Memory B cell (primary cell): ENCODE measurements at regions not wholly inside any gene's neighbourhood (a gene's known extent, or its start where the extent isn't known, plus 50 kb on each side); places are given as distances from the start of the nearest gene placed in this dataset.
"Not testable (repeated sequence)": the region's sequence is repeated elsewhere in the genome, so short reads cannot be mapped to it uniquely, and the experiment has no call there.

ENCODE experiments used
- ATAC-seq: fragments of 150-1000 bp; cut with Tn5 transposase; 2 replicates; pipeline ENCODE4 v1.10.0; 2021; ENCODE audit warnings: low read depth, mild to moderate bottlenecking, moderate library complexity
- DNase-seq, 2 donors: peaks; one replicate each; pipeline ENCODE4 v3.0.0; 2022; ENCODE audit warnings: low spot score in 2 of 2
- H3K27ac Mint-ChIP-seq: one replicate; pipeline ENCODE4 v1.8.0; 2022; ENCODE audit warnings: mild to moderate bottlenecking, moderate library complexity, mixed read lengths
- H3K27me3 Mint-ChIP-seq: one replicate; pipeline ENCODE4 v1.8.0; 2022; ENCODE audit warnings: mixed read lengths
- H3K36me3 Mint-ChIP-seq: one replicate; pipeline ENCODE4 v1.8.0; 2022; ENCODE audit warnings: mild to moderate bottlenecking, mixed read lengths
- H3K4me1 Mint-ChIP-seq: one replicate; pipeline ENCODE4 v1.8.0; 2022; ENCODE audit warnings: mixed read lengths
- H3K4me3 Mint-ChIP-seq: one replicate; pipeline ENCODE4 v1.8.0; 2022; ENCODE audit warnings: mild to moderate bottlenecking, moderate library complexity, mixed read lengths
- H3K9me3 Mint-ChIP-seq: one replicate; pipeline ENCODE4 v1.8.0; 2022; ENCODE audit warnings: mixed read lengths

DNA sequence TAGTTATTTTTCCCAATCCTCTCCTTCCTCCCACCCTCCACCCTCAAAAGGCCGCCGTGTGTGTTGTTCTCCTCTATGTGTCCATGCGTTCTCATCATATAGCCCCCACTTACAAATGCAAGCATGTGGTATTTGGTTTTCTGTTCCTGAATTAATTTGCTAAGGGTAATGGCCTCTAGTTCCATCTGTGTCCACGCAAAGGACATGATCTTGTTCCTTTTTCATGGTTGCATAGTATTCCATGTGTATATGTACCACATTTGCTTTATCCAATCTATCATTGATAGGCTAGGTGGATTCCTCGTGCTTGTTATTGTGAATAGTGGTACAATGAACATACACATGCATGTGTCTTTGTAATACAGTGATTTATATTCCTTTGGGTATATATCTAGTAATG, 1193.7 kb downstream of the RPA4 start:
- H3K4me1 Mint-ChIP-seq: no peaks in the 10 kb centered on the region
- H3K36me3 Mint-ChIP-seq: no peaks in the 10 kb centered on the region
- no peak overlapping the region for H3K4me3 Mint-ChIP-seq
- ATAC-seq (no peak), DNase-seq (no peak)
- no peaks in the 10 kb centered on the region for H3K27me3 Mint-ChIP-seq
- peaks cover 1% of the 10 kb centered on the region for H3K9me3 Mint-ChIP-seq
- no peak overlapping the region for H3K27ac Mint-ChIP-seq

GRCh38 chrX:98111684-98112083, 1228.0 kb downstream of the RPA4 start:
- no peaks in the 10 kb centered on the region for H3K9me3 Mint-ChIP-seq
- no peaks in the 10 kb centered on the region for H3K4me1 Mint-ChIP-seq
- no peak for DNase-seq
- no peak for ATAC-seq
- no peaks in the 10 kb centered on the region for H3K36me3 Mint-ChIP-seq
- H3K4me3 Mint-ChIP-seq: no peak overlapping the region
- no peaks in the 10 kb centered on the region for H3K27me3 Mint-ChIP-seq
- no peak overlapping the region for H3K27ac Mint-ChIP-seq

GRCh38 chrX:98114021-98114420, 1230.3 kb downstream of the RPA4 start:
- ATAC-seq (no peak), DNase-seq (no peak)
- Mint-ChIP-seq H3K4me3 (no peak overlapping the region), H3K36me3 (no peaks in the 10 kb centered on the region), H3K9me3 (no peaks in the 10 kb centered on the region), H3K27me3 (no peaks in the 10 kb centered on the region), H3K27ac (no peak overlapping the region), H3K4me1 (no peaks in the 10 kb centered on the region)

DNA sequence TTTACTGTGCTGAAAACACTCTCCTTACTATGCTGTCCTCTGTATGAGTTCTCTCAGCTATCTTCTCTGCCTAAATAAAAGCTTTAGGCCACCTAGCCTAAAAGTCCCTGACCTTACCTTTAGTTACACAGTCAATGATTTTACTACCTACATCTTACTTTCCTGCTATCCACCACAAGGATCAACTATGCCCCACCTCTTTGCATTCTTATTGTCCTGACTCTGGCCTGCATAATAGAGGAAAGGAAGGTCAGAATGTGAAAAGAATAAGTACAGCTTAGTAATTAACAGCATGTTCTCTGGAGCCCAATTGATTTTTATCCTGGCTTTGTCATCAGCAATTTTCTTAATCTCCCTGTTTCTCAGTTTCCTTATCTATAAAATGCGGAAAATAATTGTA, 1257.8 kb downstream of the RPA4 start:
- no peak for ATAC-seq
- no peaks in the 10 kb centered on the region for H3K36me3 Mint-ChIP-seq

GRCh38 chrX:98191003-98191402, 1307.3 kb downstream of the RPA4 start:
- ATAC-seq (no peak), DNase-seq (no peak)
- Mint-ChIP-seq H3K9me3 (peaks cover 3% of the 10 kb centered on the region), H3K27ac (no peak overlapping the region), H3K4me3 (no peak overlapping the region), H3K27me3 (no peaks in the 10 kb centered on the region), H3K36me3 (no peaks in the 10 kb centered on the region), H3K4me1 (no peaks in the 10 kb centered on the region)

More for the DNA sequence above, 1257.8 kb downstream of the RPA4 start:
- no peak for DNase-seq
- Mint-ChIP-seq H3K4me3 (no peak overlapping the region), H3K27ac (no peak overlapping the region), H3K4me1 (no peaks in the 10 kb centered on the region), H3K9me3 (peaks cover 1% of the 10 kb centered on the region), H3K27me3 (no peaks in the 10 kb centered on the region)

- Mint-ChIP-seq H3K4me1 (no peaks in the 10 kb centered on the region), H3K9me3 (peaks cover 3% of the 10 kb centered on the region), H3K36me3 (no peaks in the 10 kb centered on the region), H3K27me3 (no peaks in the 10 kb centered on the region), H3K27ac (no peak overlapping the region), H3K4me3 (no peak overlapping the region)
- DNase-seq (no peak), ATAC-seq (no peak)
Measured at GRCh38 chrX:98194036-98194435, 1310.3 kb downstream of the RPA4 start.

DNA sequence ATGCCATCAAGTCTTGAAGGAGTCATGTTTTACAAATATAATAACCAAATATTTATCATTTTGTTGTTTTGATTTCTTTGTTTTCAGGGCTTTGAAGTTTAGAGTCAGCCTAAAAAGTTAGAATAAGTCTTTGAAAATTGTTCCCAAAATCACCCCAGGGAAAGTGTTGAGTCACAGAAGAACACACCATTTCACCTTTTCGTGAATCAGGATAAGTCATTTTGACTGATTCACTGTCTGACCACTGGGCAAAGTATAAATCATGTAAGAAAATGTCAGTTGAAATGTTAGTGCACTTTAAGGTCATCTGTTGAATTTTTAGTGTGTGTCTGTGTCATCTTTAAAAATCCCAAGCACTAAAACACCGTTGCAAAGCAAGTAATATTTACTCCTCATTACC, 1320.1 kb downstream of the RPA4 start:
- Mint-ChIP-seq H3K9me3 (peaks cover 5% of the 10 kb centered on the region), H3K4me1 (no peaks in the 10 kb centered on the region), H3K36me3 (no peaks in the 10 kb centered on the region), H3K27me3 (no peaks in the 10 kb centered on the region), H3K27ac (no peak overlapping the region), H3K4me3 (no peak overlapping the region)
- DNase-seq (no peak), ATAC-seq (no peak)

DNA sequence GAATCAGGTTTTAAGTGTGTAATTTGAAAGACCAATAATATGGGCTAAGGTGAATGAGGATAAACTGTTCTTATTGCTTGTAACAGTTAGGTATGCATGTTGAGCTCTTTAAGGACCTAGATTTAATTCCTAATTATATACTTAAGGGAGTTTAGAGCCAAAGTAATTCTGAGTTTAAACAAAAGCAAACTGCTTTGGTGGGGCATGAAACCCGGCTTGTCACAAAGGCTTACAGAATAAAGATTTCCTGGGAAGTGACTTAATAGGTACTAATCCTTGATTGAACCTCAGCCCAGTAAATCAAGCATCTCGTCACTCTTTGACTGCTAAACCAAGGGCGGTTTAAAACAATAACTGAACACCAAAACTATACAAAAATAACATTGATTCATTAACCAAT, 1324.2 kb downstream of the RPA4 start:
- Mint-ChIP-seq H3K36me3 (no peaks in the 10 kb centered on the region), H3K4me1 (no peaks in the 10 kb centered on the region), H3K27me3 (no peaks in the 10 kb centered on the region), H3K9me3 (peaks cover 4% of the 10 kb centered on the region), H3K27ac (no peak overlapping the region), H3K4me3 (no peak overlapping the region)
- DNase-seq: no peak
- no peak for ATAC-seq

DNA sequence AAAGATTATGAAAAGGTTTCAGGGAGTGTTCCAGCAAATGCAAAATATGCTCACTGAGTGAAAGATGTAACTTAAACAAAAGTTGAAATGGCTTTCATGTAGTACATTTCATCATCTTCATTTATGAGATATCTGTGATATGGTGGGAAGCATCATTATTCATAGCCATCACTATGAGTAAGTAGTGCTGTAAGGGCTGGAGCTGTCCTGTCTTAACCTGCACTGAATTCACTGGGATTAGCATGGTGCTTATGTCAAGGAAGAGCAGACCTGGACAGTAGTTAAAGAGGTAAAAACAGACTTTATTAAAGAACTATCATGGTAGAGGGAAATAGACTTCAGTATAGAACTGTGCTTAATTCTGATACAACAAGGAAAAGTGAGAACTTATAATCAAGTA, 1347.3 kb downstream of the RPA4 start:
- Mint-ChIP-seq H3K4me3 (no peak overlapping the region), H3K36me3 (no peaks in the 10 kb centered on the region), H3K9me3 (peaks cover 2% of the 10 kb centered on the region), H3K27me3 (no peaks in the 10 kb centered on the region), H3K4me1 (no peaks in the 10 kb centered on the region), H3K27ac (no peak overlapping the region)
- ATAC-seq: no peak
- DNase-seq: no peak

GRCh38 chrX:98240061-98240460, 1356.4 kb downstream of the RPA4 start:
- not testable (repeated sequence) for H3K27me3 Mint-ChIP-seq, H3K9me3 Mint-ChIP-seq, ATAC-seq, H3K4me1 Mint-ChIP-seq, H3K4me3 Mint-ChIP-seq, H3K36me3 Mint-ChIP-seq, H3K27ac Mint-ChIP-seq, DNase-seq

DNA sequence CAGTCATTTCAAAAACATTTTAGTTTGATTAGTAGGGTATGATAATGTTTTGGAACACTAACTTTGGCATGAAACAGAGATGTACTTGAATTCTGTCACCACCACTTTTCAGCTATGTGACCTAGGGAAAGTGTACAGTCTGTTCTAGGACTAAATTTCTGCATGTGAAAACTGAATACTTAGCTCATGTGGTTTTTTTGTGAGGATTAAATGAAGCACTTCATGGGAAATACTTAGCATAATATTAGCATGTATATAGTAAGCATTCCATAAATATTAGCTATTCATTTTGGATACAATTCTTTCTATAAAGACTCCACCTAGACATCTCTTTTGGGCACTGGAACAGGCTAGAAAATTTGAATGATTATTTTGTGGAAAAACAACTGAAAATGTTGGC, 1379.4 kb downstream of the RPA4 start:
- Mint-ChIP-seq H3K36me3 (no peaks in the 10 kb centered on the region), H3K27me3 (no peaks in the 10 kb centered on the region), H3K4me1 (no peaks in the 10 kb centered on the region), H3K4me3 (no peak overlapping the region), H3K27ac (no peak overlapping the region), H3K9me3 (peaks cover 11% of the 10 kb centered on the region)
- DNase-seq (no peak), ATAC-seq (no peak)

DNA sequence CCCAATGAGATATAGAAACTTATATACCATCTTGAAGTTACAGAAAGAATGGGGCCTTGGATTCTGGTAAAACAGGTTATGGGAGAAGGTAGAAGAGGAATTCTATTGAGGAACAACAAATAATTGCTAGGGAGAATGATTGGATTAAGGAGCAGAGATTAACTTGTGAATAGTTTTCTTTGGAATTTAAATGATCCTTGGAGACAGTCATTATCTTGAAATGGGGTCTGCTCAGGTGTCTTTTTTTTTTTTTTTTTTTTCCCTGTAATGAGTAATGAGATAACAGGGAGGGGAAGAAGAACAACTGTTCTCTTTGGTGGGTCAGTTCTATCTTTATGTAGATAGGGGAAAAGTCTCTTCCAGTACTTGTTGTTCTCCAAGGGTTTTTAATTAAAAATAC, 1406.0 kb downstream of the RPA4 start:
- H3K27me3 Mint-ChIP-seq: no peaks in the 10 kb centered on the region
- no peak overlapping the region for H3K4me3 Mint-ChIP-seq
- H3K4me1 Mint-ChIP-seq: no peaks in the 10 kb centered on the region
- ATAC-seq: no peak
- peaks cover 1% of the 10 kb centered on the region for H3K9me3 Mint-ChIP-seq
- no peaks in the 10 kb centered on the region for H3K36me3 Mint-ChIP-seq
- H3K27ac Mint-ChIP-seq: no peak overlapping the region
- DNase-seq: no peak

- H3K4me3 Mint-ChIP-seq: no peak overlapping the region
- H3K27me3 Mint-ChIP-seq: no peaks in the 10 kb centered on the region
- H3K27ac Mint-ChIP-seq: no peak overlapping the region
- no peaks in the 10 kb centered on the region for H3K9me3 Mint-ChIP-seq
- no peak for ATAC-seq
- DNase-seq: no peak
- H3K36me3 Mint-ChIP-seq: no peaks in the 10 kb centered on the region
- no peaks in the 10 kb centered on the region for H3K4me1 Mint-ChIP-seq
Measured at GRCh38 chrX:98294310-98294709, 1410.6 kb downstream of the RPA4 start.

GRCh38 chrX:98296129-98296528, 1412.4 kb downstream of the RPA4 start:
- H3K4me1 Mint-ChIP-seq: no peaks in the 10 kb centered on the region
- H3K27ac Mint-ChIP-seq: no peak overlapping the region
- no peak for DNase-seq
- no peaks in the 10 kb centered on the region for H3K27me3 Mint-ChIP-seq
- H3K36me3 Mint-ChIP-seq: no peaks in the 10 kb centered on the region
- H3K4me3 Mint-ChIP-seq: no peak overlapping the region
- no peaks in the 10 kb centered on the region for H3K9me3 Mint-ChIP-seq
- no peak for ATAC-seq

DNA sequence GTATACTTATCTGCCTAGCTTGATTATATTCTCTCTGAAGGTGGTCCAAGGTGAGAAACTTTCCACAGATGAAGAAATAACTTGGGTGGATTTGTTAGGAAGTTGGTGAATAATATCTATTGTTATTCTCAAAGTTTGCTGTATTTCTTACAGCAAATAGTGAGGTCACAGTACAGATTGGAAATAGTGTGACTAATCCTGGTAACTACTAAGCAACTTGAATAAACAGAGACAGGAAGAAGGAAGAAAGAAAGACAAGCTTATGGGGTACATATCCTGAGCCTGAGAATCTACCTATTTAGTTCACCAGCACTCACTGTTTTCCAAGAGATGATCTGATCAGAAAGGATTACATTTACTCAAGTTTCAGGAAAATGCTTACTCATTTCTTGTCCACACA, 1416.1 kb downstream of the RPA4 start:
- H3K9me3 Mint-ChIP-seq: no peaks in the 10 kb centered on the region
- H3K4me3 Mint-ChIP-seq: no peak overlapping the region
- H3K36me3 Mint-ChIP-seq: no peaks in the 10 kb centered on the region
- no peak for ATAC-seq
- H3K27ac Mint-ChIP-seq: no peak overlapping the region
- H3K4me1 Mint-ChIP-seq: no peaks in the 10 kb centered on the region
- H3K27me3 Mint-ChIP-seq: no peaks in the 10 kb centered on the region
- DNase-seq: no peak

DNA sequence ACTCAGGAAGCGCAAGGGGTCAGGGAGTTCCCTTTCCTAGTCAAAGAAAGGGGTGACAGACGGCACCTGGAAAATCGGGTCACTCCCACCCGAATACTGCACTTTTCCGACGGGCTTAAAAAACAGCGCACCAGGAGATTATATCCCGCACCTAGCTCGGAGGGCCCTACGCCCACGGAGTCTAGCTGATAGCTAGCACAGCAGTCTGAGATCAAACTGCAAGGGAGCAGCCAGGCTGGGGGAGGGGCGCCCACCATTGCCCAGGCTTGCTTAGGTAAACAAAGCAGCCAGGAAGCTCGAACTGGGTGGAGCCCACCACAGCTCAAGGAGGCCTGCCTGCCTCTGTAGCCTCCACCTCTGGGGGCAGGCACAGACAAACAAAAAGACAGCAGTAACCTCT, 1416.8 kb downstream of the RPA4 start:
- not testable (repeated sequence) for H3K27ac Mint-ChIP-seq, H3K4me3 Mint-ChIP-seq, H3K36me3 Mint-ChIP-seq, DNase-seq, H3K27me3 Mint-ChIP-seq, H3K4me1 Mint-ChIP-seq, ATAC-seq, H3K9me3 Mint-ChIP-seq
